ENCODE measurements at regions not wholly inside any gene's neighbourhood (a gene's known extent, or its start where the extent isn't known, plus 50 kb on each side); places are given as distances from the start of the nearest gene placed in this dataset.

DNA sequence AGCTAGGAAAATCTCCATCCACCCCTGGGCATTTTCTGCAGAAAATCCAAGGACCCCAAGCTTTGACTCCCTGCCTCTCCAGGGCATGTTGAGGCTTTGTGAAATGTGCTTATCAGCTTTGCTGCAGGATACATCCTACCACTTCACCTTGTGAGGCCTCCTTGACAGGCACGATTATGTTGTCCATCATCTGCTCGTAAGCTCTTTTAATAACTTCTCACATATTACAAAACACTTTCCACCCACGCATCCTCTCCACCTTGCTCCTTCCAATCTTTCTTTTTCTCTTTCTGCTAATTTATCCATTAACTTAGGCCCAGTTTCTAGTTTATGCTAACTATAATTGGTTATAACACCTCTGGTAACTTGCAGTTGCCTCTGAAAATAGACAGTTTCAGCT is 147.0 kb upstream of the MTNR1B start:
- DNase-seq (ENCODE audit: low read depth), result no peak

GRCh38 chr11:92826136-92826535 is 143.3 kb upstream of the MTNR1B start:
- DNase-seq (ENCODE audit: low read depth), result no peak

GRCh38 chr11:92826603-92827002 is 142.8 kb upstream of the MTNR1B start:
- no peak for DNase-seq (ENCODE audit: low read depth)

DNA sequence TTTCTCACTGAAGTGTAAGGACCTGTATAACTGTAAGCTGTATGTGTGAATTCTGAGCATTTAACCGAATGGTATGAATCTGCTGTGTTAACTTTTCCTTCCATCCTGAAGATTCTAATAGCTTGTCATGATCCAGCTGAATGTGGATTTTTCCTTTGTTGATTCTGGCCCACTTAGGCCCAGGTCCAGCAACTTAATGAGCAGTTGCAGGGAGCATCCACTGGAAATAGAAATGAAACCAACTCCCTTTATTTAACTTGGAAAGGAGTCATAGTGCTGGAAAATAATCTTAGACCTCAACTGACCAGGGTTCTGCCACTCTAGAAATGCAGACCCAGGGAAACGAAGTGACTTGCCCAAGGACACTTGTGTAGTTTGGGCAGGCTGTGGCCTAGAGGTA is 142.3 kb upstream of the MTNR1B start:
- DNase-seq (ENCODE audit: low read depth), result no peak

- no peak for DNase-seq (ENCODE audit: low read depth)
Measured at GRCh38 chr11:92828556-92828955, 140.9 kb upstream of the MTNR1B start.

GRCh38 chr11:92829121-92829520 is 140.3 kb upstream of the MTNR1B start:
- DNase-seq (ENCODE audit: low read depth), result no peak

GRCh38 chr11:92829671-92830070 is 139.8 kb upstream of the MTNR1B start:
- no peak for DNase-seq (ENCODE audit: low read depth)

- no peak for DNase-seq (ENCODE audit: low read depth)
Measured at GRCh38 chr11:92830377-92831155, 138.9 kb upstream of the MTNR1B start.

GRCh38 chr11:92834296-92835020 is 135.0 kb upstream of the MTNR1B start:
- DNase-seq (ENCODE audit: low read depth), result no peak

- no peak for DNase-seq (ENCODE audit: low read depth)
Measured at GRCh38 chr11:92837595-92837994, 131.9 kb upstream of the MTNR1B start.

DNA sequence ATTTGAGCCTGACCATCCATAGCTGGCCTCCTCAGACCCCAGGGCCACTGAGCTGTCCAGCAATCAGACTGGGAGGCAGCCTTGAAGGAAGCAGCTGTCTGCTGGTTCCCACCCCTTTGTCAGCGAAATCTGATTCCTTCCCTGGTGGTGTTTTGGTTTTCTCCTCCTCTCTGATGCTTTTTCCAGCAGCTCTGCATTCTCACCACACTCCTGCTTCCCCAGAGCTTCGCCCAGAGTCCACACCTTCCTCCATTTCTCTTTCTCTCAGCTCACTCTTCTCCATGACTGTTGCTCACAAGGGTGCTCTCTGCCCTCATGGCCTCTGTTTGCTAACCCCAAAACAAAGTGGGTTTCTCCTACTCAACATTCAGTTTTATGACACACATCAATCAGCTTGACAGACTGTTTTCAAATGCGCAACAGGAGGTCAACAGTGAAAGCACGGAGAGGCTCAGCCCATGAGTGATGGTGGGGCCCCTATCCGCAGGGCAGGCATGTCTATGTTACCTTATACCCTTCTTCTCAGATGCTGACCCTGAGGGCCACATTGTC is 130.6 kb upstream of the MTNR1B start:
- peak; percentile 25 for DNase-seq (ENCODE audit: low read depth)

DNA sequence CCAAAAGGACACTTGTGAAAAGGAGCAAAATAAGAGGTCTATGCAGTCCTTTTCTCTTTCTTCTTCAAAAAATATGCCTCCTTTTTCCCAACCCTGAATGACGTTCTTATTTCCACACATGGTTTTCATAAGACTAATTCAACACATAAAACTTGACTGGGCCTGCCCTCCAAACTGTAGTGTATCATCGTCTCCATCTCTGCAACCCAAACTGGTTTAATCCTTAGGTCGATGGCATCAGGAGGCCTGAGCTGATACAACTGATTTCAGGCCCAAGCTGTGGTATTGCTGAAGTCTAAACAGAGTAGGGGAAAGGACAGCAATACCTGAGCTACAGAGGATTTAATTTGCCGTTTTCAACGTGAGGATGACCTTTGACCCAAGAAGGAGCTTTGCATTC is 130.0 kb upstream of the MTNR1B start:
- DNase-seq (ENCODE audit: low read depth), result no peak

GRCh38 chr11:92841719-92842118 is 127.7 kb upstream of the MTNR1B start:
- no peak for DNase-seq (ENCODE audit: low read depth)

DNA sequence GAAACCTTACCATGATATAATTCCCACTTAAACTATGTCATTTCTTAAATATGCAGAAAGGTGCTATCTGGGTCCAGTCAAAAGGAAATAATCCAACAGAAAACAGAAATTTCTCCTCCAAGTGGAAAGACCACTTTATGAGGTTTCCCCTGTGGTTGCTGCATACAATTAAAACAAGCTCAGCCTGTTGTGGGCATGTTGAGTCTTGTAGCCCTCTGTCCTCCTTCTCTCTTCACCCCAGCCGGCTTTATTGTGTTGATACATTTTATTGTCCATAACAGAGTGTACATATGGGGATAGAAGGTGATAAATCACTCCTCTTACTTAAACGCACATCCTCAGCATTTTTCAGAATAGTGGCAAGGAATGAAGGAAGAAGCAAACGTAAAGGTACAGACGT is 126.0 kb upstream of the MTNR1B start:
- no peak for DNase-seq (ENCODE audit: low read depth)

GRCh38 chr11:92844197-92844596 is 125.3 kb upstream of the MTNR1B start:
- DNase-seq (ENCODE audit: low read depth), result no peak

- DNase-seq (ENCODE audit: low read depth), result no peak
Measured at GRCh38 chr11:92845390-92845789, 124.1 kb upstream of the MTNR1B start.

- DNase-seq (ENCODE audit: low read depth), result no peak
Measured at GRCh38 chr11:92845805-92846204, 123.6 kb upstream of the MTNR1B start.

- DNase-seq (ENCODE audit: low read depth), result no peak
Measured at GRCh38 chr11:92846491-92847125, 122.8 kb upstream of the MTNR1B start.

- no peak for DNase-seq (ENCODE audit: low read depth)
Measured at GRCh38 chr11:92848578-92848977, 120.9 kb upstream of the MTNR1B start.

DNA sequence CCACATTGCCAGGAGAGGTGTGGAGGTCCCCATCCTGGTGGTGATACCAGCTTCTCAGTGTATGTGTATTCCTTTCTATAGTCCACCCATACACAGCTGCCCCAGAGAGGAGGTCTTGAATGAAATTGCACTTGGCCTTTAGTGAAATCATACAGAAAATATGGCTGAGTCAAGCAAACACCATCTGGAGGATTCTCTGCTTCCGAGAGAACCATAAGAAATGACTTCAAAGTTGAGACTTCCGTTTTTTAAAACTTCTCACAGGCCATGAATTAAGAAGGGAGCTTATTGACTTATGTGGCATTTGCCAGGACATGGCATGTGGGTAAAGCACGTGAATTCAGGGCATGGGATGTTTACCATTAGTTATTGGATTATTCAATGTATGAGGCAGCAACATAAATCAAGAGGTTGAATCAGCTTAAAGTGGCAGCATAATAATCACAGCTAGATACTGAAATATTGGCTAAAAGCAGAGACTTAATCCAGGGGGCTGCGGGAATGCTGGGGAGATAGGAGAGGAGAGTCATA is 119.1 kb upstream of the MTNR1B start:
- no peak for DNase-seq (ENCODE audit: low read depth)

DNA sequence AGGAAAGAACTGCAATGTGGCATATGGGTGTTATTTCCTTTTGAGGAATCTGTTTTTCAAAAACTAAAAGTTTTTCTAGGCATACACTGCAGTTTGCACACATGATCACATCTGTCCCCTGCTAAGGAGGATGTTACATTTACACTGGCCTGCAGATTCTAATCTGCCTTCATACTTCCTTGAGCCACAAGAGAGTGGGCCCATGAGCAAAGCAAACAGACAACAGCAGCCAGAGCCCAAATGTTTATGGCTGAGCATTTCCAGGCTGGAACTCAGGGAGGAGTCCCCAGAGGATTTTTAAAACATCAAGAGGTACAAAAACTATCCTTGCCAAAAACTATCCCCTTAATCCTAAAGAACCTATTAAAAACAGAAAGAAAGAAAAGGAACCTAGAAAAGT is 117.2 kb upstream of the MTNR1B start:
- DNase-seq (ENCODE audit: low read depth), result no peak

DNA sequence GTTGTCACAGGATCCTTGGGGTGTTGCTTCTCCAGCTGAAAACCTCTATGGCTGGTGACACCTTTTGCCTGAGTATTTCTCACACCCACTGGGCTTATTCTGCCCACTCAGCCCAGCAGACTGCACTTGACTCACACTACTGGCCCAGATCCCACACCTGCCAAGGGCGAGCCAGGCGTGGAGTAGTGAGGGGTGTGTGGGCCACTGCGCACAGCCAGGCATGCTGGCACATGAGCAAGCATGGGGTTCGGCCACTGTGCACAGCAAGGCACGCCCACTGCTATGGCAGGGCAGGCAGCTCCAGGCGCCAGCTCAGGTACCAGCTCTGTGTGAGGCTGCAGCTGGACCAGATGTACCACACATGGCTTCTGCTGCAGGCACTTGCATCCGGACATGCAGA is 116.5 kb upstream of the MTNR1B start:
- no peak for DNase-seq (ENCODE audit: low read depth)

All from myocyte (in vitro differentiated cells).